ENCODE measurements at regions not wholly inside any gene's neighbourhood (a gene's known extent, or its start where the extent isn't known, plus 50 kb on each side); places are given as distances from the start of the nearest gene placed in this dataset.

DNA sequence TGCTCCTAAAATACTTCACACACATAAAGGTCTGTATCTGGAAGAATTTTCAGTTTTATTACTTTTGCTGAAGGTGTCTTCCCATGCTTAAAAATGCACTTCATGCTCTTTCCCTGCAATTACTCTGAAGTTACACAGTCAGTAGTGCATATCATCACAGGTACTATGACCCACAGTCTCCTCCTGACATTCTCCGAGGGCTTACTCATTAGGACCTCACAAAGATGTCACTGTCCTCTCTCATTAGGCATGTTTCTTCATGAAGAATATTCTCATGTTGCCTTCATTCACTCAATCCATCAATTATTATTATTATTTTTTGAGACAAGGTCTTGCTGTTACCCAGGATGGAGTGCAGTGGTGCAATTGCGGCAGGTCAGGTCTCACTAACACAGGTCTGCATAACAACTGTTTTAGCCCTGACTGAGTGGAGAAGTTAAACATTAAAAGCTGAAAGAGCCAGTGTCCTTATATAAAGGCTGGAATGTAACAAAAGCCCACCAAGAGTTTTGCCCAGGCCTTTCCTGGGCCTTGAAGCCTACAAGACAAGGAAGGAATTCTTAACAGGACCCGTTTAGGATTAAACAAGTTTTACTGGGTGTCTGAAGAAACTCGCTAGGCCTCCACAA is 119.5 kb upstream of the WSCD2 start:
- Histone ChIP-seq H2AFZ (replicated peaks; ENCODE audit: low read length, poor library complexity) (no peak overlapping the region), H3K9me3 (ENCODE audit: control insufficient read depth, insufficient read depth, low read length) (no peaks in the 10 kb centered on the region), H4K91ac (ENCODE audit: insufficient read depth, low read depth, low read length) (no peak overlapping the region), H3K18ac (ENCODE audit: low read depth, low read length) (no peak overlapping the region), H3K9ac (ENCODE audit: low read depth, low read length) (no peak overlapping the region), H4K8ac (ENCODE audit: low read depth in 2 of 2, low read length in 2 of 2) (no peak overlapping the region), H3K56ac (ENCODE audit: extremely low read depth, insufficient read depth, low read length) (no peak overlapping the region), H3K23ac (ENCODE audit: low read depth, low read length) (no peak overlapping the region), H3K9me1 (ENCODE audit: insufficient read depth, low read length) (no peaks in the 10 kb centered on the region), H2BK15ac (ENCODE audit: low read depth, low read length) (no peak overlapping the region), H4K5ac (ENCODE audit: low read depth, low read length) (no peak overlapping the region), H2AK9ac (replicated peaks; ENCODE audit: low read depth, low read length, poor library complexity) (no peak overlapping the region), H3K4ac (ENCODE audit: low read depth, low read length) (no peak overlapping the region), H3K27ac (ENCODE audit: insufficient read depth, low read length) (no peak overlapping the region), H3K4me1 (ENCODE audit: control insufficient read depth, insufficient read depth, low read length) (no peaks in the 10 kb centered on the region), H3K4me3 (ENCODE audit: insufficient read depth, low read depth, low read length) (no peak overlapping the region), H2BK5ac (ENCODE audit: low read depth, low read length, poor library complexity, severe bottlenecking) (no peak overlapping the region), H4K20me1 (ENCODE audit: insufficient read depth, low read length) (no peaks in the 10 kb centered on the region), H3K36me3 (ENCODE audit: control insufficient read depth, insufficient read depth, low read length) (no peaks in the 10 kb centered on the region), H3K4me2 (ENCODE audit: low read depth, low read length) (no peak overlapping the region), H3K79me1 (ENCODE audit: low read depth in 1 of 2, low read length in 2 of 2) (no peaks in the 10 kb centered on the region), H3K14ac (replicated peaks; ENCODE audit: low read depth, low read length) (no peak overlapping the region), H2AK5ac (ENCODE audit: low read depth, low read length) (no peak overlapping the region), H3K27me3 (ENCODE audit: control insufficient read depth, insufficient read depth, low read length) (no peaks in the 10 kb centered on the region), H2BK120ac (ENCODE audit: low read depth, low read length) (no peak overlapping the region), H2BK20ac (ENCODE audit: low read depth, low read length) (no peak overlapping the region)
- TF ChIP-seq USF2 (IDR thresholded peaks at IDR 0.05; ENCODE audit: low read depth, low read length) (no peak), MAZ (IDR thresholded peaks at IDR 0.05; ENCODE audit: borderline replicate concordance, low read depth, low read length) (no peak), MXI1 (IDR thresholded peaks at IDR 0.05; ENCODE audit: borderline replicate concordance, low read depth, low read length) (no peak), RFX5 (IDR thresholded peaks at IDR 0.05; ENCODE audit: low read depth, low read length) (no peak), NFE2L2 (IDR thresholded peaks at IDR 0.05; ENCODE audit: low read depth, low read length) (no peak), ELK1 (IDR thresholded peaks at IDR 0.05; ENCODE audit: borderline replicate concordance, low read depth, low read length) (no peak), BHLHE40 (IDR thresholded peaks at IDR 0.05; ENCODE audit: low read depth, low read length) (no peak), CHD1 (IDR thresholded peaks at IDR 0.05; ENCODE audit: low read depth, low read length) (no peak), FOS (IDR thresholded peaks at IDR 0.05; ENCODE audit: low read depth, low read length) (no peak), MAFK (IDR thresholded peaks at IDR 0.05; ENCODE audit: low read depth, low read length) (no peak), RAD21 (IDR thresholded peaks at IDR 0.05; ENCODE audit: low read length) (no peak), POLR2A (IDR thresholded peaks at IDR 0.05; ENCODE audit: low read depth, low read length) (no peak), SMC3 (IDR thresholded peaks at IDR 0.05; ENCODE audit: low read depth, low read length) (no peak)
- in situ Hi-C loops (cut with MboI; ENCODE audit: low sequenced_read_pairs), result no loop called here
- dilution Hi-C loops (cut with HindIII; ENCODE audit: low sequenced_read_pairs, unreplicated experiment), result no loop called here
- no TSS peak for BruUV-seq (replicated peaks)
- POLR2A ChIA-PET (ENCODE audit: unreplicated experiment), result no interaction called here
- no peak for ATAC-seq (ENCODE audit: low read depth)
- WGBS, 2 experiments (ENCODE audit: extremely low coverage in 2 of 2, insufficient read length in 1 of 2), result no CpG with 5 or more reads among the region's 4 CpGs
- CTCF ChIA-PET, result no interaction called here
- DNase-seq, result no peak
- intact Hi-C loops (cut with micrococcal nuclease), result no loop called here

Measured in IMR-90 (cell line).